ENCODE measurements at regions not wholly inside any gene's neighbourhood (a gene's known extent, or its start where the extent isn't known, plus 50 kb on each side); places are given as distances from the start of the nearest gene placed in this dataset.
"Not testable (repeated sequence)": the region's sequence is repeated elsewhere in the genome, so short reads cannot be mapped to it uniquely, and the experiment has no call there.

DNA sequence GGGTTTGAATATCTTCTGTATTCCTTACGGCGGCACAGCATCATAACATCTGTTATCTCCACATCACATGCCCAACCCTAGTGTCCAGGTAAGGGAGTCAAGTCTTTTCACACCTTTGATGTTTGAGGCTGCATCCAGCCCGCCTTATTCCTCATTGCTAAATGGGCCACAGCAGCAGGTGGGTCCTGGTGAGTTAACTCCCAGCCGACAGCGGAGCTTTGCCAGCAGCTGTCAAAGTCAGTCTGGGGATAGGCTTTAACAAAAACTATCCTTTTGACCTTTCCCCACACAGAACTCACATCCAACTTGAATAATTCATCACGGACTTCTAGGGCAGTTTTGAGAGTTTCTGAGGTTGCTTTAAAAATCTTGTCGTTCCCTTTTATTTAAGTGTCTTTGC is 235.1 kb downstream of the DLEU7 start:
- no peak for DNase-seq

DNA sequence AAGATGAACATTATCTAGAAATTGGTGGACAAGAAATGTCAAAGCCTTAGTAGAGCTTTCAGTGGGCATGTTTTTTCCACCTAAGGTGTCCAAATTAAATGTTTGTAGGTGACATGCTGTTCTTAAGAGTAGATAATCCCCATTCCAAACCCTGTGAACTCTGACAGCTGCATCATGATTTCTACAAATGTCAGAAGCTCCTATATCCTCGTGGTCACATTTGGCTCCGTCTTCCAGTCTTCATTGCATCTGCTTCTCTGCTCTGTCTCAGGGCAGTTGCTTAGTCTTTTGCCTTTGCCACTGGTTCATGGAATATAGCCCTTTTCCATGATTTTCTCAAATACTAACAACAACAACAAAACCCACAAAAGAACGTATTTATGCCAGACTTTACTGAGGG is 234.5 kb downstream of the DLEU7 start:
- no peak for DNase-seq

DNA sequence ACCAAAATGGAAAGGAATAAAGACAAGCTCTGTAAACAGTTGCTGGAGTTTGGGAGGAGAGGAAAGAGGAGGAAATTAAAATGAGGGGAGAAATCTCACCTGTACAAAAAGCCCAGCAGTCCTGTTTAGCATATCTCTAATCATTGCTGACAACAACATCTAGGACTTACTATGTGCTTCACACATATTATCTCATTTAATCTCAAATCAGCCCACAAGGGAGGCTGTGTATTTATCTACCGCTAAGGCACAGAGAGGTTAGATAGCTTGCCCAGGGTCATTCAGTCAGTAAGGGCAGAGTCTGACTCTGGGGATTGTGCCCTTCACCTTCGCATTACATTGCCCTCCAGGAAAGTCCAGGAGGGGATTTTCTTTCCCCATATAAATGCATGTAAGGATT is 233.3 kb downstream of the DLEU7 start:
- no peak for DNase-seq

DNA sequence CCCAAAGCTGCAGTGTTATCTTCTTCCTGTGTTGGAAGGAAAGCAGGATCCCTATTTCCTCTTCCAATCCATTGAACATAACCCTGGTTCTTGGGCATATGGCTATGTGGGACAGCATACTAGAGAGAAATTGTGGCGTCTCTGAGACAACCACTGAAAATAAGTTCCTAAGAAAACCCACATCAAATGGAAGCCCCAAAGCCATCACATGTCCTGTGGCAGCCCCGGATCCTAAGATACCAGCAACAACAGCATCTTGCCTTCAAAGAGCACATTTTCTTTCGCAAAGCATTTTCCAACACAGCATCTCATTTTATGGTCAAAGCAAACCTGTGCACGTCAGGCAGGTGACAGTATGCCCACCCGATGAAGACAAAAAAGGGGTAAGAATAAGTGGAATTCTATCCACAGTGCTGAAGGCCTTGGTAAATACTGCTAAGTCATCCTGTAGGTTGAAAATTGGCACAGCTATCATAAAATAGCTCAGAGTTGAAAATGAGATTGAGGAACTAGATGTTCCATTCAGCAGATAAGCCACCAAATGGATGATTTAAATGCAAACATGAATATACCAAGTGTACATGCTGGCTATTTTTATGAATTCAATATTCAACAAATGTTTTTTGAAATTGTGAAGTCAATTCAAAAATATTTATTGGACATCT is 232.2 kb downstream of the DLEU7 start:
- DNase-seq: no peak

DNA sequence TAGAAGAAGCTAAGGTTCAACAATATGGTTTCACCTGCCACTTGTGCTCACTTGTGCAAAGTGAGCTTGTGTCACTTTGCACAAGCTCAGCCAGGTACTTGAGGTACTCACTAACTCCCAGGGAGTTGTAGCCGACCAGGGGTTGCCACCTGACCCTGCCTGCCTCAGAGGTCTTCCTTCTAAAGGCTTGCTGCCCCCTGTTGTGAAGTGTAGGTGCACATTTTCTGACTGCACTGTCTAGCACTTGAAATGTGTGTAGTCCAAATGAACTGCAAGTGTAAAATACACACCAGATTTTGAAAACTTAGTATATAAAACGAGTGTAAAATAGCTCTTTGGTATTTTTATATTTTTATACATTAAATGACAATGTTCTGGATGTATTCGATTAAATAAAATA is 230.8 kb downstream of the DLEU7 start:
- no peak for DNase-seq

DNA sequence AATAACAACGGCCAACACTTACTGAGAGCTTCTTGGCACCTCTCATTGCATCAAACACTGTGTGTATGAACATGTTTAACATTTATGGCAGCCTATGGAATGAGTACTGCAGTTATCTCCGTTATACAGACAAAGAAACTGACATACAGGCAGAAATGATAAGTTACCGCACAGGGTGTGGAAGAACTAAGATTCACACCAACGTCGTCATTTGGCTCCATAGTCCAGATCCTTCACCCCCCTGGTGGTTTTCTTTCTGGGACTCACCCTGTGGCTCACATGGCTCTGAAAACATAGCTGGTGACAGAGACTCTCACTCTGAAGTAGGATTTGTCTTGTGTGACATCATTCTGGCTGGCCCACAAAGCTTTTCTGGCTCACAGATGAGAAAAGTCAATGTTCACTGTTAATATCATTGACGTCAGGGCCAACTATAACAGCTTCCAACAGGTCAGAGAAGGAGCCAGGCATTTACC is 230.1 kb downstream of the DLEU7 start:
- peak; percentile 71 for DNase-seq

DNA sequence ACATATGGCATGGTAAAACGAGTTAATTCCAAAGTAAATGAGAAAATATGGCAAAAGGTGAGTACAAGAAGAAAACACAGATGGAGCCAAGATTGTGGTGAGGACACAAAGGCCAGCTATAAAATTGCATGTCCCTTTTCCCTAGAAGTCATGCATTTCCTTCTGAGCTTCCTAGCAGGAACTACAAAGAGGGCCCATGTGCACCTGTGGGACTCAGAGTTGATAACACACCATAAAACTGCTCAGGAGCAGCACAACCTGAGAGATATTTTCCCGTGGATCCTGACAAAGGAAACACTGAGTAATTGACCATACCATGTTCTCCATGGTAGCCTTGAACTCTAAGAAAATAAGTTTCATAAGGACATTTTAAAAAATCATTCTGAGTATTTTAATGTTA is 228.3 kb downstream of the DLEU7 start:
- DNase-seq: no peak

DNA sequence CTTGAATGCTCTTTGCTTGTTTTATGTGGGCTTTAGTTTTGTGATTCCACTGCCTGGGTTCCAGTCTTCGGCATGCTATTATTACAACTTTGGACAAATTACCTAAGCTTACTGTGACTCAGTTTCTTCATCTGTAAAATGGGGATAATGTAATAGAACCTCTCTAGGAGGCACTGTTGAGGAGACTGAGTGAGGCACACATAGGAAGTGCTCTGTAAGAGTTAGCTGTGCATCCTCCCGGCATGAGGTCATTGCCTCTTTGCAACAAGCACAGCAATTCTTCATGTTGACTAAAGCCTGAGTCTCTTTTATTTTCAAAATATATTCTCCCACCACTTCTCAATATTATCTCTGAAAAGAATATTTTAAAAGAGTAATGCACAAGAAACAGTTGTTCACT is 227.4 kb downstream of the DLEU7 start:
- DNase-seq: no peak

DNA sequence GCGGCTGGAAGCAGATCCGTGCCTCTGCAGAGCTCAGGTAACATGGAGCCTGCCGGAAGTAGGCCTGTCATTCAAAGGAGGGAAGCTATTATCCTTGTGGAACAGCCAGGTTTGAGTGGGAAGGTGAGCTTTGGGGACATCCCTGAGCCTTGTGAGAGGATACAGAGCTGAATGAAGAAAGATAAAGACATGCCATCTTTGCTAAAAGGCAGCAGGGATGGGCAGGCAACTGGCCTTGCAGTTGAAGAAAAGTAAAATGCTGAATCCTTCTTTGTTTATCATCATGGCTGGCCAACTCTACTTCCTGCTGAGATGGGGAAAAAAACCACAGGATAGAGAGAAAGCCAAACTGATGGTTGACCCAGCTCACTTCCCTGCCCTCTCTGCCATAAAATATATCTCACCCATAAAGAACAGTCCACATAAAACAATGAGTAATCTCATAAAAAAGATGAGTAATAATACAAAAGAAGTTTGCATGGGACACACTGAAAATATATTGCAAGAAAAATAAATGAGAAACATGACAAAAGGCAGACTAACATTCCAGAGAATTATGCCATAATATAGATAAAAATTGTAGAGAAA is 226.3 kb downstream of the DLEU7 start:
- DNase-seq: no peak

DNA sequence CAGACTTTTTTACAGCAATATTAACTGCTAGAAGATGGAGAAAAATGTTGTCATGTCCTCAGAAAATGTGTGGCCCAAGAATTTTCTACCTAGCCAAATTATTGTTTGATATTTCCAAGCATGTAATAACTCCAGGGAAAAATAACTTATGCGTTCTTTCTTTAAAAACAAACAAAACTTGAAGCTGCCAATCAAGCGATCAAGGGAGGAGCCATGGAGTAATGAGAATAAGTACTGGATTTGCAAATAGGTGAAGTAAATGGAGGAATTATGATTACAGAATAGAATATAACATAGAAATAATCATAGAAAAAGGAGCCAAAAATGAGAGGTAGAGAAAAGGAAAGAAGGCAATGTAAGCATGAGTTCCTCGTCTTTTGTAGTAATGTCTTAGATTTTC is 225.3 kb downstream of the DLEU7 start:
- DNase-seq: no peak

DNA sequence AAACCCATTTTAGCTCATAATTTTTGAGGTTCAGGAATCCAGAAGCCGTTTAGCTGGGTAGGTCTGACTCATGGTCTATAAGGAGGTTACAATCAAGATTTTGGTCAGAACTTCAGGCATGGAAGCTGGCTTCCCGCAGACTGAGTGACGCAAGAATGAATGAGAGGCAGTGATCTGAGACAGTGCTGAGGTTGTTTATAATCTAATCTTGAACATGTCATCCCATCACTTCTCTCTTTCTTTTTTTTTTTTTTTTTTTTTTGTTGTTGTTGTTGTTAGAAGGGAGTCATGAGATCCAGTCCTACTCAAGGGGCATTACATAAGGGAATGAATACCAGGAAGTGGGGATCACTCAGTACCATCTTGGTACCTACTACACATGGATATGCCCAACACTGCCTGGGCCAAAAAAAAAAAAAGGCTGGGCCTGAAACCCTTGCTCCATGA is 217.4 kb downstream of the DLEU7 start:
- no peak for DNase-seq

DNA sequence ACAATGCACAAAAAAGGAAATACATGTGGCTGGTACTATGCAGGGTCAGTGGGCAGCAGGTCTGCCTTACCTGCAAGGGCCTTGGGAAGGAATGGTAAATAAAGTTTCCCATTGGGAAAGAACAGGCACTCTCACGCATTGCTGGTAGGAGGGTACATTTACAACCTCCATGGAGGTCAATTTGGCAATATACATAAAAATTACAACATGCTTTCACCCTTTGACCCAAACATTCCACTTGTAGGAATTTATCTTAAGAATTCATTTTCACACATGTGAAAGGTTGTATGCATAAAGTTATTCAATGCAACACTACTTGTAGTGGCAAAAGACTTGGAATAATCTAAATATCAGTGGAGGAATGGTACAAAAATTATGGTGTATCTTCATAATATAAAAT is 216.4 kb downstream of the DLEU7 start:
- no peak for DNase-seq

DNA sequence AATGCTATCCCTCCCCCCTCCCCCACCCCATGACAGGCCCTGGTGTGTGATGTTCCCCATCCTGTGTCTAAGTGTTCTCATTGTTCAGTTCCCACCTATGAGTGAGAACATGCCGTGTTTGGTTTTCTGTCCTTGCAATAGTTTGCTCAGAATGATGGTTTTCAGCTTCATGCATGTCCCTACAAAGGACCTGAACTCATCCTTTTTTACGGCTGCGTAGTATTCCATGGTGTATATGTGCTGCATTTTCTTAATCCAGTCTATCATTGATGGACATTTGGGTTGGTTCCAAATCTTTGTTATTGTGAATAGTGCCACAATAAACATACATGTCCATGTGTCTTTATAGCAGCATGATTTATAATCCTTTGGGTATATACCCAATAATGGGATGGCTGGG is 215.0 kb downstream of the DLEU7 start:
- not testable (repeated sequence) for DNase-seq

DNA sequence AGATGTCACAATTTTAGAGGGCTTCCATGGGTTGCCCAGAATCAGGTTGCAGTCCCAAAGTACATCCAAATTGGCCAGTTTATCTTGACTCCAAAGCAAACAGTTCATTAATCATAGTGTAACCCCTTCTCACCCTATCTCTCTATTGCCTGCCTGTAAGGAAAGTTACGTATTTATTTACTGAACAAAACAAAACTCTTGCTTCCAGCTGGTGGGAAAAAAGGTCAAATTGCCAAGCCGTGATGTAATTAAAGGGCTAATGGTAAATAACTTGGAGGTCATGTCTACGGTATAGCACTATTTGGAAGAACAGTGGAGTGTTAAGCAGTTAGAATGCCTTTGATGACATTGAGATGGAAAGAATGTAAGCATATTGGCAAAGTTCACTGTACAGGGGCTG is 214.0 kb downstream of the DLEU7 start:
- DNase-seq: no peak

DNA sequence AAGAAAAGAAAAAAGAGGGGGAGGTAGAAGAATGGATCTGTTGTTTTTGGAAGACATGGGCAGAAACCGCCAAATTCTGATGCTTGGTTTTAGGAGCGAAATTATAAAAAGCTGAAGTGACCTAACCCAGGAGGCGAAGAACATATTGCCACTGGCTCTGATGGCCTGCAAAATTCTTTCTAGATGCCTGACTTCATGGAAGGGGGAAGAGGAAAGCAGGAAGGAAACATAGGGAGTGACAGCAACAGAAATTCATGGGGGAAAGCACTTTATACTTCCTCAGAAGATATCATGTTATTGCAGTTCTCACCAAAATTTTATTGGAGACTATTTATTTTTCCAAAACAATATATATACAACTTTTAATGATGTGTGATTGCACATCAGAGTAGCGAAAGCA is 213.5 kb downstream of the DLEU7 start:
- DNase-seq: no peak

DNA sequence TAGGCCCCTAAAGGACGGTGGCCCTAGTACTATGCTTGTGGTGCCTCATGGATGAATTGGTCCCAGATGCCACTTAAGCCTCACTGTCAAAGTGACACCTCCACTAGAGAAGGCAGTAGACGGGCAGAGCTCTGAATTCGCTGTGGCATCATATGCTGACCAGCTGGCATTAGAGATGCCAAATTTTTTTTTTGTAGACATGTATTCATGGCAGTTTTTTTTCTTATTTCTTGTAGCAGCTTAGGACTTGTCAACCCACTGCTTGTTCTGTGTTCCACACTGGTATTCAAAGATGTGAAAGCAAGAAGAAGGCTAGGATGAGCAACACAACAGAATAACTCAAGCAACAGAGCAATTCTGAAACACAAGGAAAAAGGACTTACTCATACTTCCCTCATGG is 212.5 kb downstream of the DLEU7 start:
- no peak for DNase-seq

DNA sequence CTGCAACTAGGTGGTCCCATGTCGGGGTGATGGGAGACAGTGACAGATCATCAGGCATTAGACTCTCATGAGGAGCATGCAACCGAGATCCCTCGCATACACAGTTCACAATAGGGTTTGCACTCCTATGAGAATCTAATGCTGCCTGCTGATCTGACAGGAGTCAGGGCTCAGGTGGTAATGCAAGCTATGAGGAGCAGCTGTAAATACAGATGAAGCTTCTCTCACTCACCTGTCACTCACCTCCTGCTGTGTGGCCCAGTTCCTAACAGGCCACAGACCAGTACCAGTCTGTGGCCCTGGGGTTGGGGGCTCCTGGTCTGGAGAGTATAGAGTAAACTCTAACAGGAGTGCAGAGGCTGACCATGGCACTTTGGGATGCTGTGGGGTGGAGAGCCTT is 209.2 kb downstream of the DLEU7 start:
- no peak for DNase-seq

DNA sequence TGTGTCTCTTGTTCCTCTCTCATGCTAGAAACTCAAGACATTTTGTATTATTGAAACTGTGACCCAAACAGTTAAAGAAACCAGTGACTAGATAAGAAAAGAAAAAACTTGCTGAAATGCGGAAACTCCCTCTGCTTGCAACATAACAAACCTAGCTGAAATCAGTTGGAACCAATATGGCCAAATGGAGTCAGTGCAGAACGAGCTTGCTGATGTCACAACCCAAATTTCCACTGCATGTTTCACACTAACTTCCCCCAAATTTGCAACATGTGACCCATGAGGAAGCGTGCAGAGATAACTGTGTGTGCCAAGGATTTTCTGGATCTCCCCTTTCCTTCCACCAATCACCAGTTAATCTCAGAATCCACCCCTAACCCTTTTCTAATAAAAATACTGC is 208.0 kb downstream of the DLEU7 start:
- peak; percentile 22 for DNase-seq

DNA sequence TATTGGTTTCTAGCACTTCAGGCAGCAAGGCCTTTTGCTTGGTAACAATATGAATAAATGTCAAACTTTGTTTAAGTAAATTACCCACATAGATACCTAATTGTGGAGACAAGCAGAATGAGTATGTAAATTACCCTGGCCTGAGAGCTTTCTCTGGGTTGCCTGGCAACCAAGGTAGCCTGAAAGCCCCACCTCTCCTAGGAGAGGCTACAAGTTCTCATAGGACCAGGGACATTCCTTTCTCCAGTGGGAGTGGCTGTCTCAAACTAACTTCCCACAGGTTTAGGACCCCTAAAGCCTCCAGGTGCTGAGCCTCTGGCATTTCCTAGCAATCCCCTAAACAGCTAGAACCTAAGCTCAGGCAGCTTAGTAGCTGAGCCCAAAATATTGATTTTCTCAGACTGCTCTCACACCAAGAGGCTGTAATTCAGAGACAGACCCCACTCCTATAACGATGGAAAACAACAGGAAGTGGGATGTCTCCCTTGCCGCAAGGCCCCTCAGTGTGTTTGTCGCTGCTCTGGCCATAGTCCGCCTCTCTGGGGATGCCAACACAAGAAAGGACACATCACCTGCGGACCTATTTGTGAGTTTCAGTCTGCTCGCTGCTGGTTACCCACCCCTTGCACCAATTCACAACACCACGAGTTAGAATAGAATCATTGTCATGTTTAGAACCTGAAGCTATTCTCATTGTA is 207.3 kb downstream of the DLEU7 start:
- no peak for DNase-seq

DNA sequence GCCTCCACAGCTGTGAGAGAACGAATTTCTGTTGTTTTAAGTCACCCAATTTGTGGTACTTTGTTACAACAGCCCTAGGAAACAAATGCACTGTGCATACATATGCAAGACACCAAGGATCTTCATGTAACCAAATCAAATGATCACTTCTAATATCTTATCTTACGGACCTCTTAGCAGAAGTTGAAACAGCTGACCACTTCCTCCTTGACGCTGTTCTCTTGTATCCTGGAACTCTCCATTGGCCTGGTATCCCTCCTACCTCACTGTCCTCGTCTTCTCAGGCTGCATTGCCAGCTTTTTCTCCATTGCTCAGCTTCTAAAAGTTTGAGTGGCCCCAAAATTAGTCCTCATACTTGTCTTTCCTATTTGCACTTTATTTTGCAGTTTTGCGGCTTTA is 200.4 kb downstream of the DLEU7 start:
- DNase-seq: no peak

DNA sequence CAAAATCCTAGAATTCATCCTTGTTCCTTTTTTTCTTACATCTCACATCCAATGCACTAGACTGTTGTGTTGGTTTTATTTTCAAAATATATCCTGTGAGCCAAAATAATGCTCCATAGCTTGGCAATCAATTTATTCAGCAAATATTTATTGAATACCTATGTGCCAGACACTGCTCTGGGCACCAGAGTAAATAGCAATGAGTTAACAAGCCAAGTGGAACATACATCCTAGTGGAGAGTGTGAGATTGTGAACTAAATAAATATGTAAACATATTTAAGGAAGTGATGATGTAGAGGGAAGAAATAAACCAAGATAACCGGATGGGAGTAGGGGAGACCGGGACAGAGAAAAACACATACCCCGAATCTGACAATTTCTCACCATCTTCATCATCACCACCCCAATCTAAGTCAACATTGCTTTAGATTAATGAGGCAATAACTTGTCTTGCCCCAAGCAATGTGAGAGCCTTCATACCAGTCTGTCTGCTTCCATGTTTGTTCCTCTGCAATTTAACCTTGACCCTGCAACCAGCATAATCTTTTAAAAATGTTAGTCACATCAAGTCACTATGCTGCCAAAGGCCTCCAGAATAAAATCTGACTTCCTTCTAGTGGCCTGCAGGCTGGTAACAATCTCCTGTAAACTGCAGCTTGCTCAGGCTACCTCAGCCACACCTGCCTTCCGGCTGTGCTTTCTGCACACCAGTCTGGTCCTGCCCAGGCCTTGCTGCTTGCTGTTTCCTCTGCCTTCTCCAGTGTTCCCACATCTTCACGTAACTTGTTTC is 199.2 kb downstream of the DLEU7 start:
- DNase-seq: no peak

DNA sequence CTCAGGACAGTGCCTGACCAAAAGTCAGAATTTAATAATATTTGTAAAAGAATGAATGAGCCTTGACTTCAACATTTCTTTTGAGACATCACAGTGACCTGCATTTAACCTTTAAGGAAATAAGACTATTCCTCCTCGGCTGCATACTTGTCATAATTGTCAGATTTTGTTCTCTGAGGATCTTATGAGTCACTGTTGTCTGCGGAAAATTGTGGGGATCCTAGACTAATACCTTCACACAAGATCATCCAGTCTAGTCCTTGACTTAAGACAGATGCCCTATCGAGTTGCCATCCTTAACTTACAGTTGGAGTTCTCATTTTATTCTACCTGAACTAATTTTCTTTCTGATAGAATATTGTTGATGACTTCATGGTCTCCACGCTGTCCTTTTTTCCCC is 198.4 kb downstream of the DLEU7 start:
- no peak for DNase-seq

DNA sequence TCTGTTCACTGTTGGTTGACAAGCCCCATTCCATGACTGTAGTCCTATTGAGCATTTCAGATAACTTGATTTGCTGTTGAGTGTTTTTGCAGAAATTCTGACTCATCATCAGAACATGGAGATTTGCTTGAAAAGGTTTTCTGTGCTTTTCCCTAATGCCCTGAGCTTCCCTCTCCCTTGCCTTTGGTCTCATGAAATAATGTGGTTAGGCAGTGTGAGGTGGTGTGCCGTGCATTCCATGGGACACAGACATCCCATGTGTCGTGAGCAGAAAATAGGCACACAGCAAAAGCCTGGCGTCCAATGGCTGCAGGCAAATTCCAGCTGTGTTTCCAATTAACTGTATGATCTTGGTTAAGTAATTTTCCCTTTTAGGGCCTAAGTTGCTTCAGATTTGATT is 197.4 kb downstream of the DLEU7 start:
- DNase-seq: no peak

Measured in skin of body (tissue), 1 donor.